MM.1S (cell line): ENCODE measurements at regions not wholly inside any gene's neighbourhood (a gene's known extent, or its start where the extent isn't known, plus 50 kb on each side); places are given as distances from the start of the nearest gene placed in this dataset.

Source experiments
- CTCF ChIP-seq: fragments of 300-600 bp; sonication (generic); IDR thresholded peaks from 2 replicates; pipeline ENCODE4 v1.5.1; 2016; ENCODE audit warnings: antibody characterized with exemption, low read length, mixed read lengths
- EZH2phosphoT487 ChIP-seq: fragments of 300-600 bp; sonication (generic); IDR thresholded peaks from 2 replicates; pipeline ENCODE4 v1.6.1; 2018; ENCODE audit warnings: antibody characterized with exemption, low read length

DNA sequence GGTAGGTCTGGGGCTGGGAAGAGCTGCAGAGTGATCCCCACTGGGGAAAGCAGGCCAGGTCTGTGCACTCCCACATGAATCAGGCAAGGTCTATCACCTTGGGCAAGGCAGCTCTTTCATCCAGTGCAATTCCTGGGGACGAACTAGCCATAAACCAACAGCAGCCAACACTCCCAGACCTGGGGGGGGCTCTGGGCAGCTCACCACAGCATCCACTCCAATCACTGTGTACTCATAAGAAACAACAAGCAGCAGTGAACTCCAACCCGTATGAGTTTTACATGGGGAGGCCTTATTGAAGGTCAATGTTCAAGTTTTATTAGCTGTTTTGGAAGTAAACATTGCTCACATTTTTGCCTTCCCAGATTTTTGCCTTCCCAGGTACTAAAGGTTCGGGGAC is 157.4 kb upstream of the NAV2 start:
- TF ChIP-seq EZH2phosphoT487 (no peak), CTCF (no peak)
